OCI-LY1 (cell line): ENCODE measurements at regions not wholly inside any gene's neighbourhood (a gene's known extent, or its start where the extent isn't known, plus 50 kb on each side); places are given as distances from the start of the nearest gene placed in this dataset.

Source experiments
- CTCF ChIP-seq: fragments of 200-600 bp; sonication (generic), shearing (Covaris generic); IDR thresholded peaks from 2 replicates; pipeline ENCODE4 v1.5.1; 2017; ENCODE audit warnings: mild to moderate bottlenecking, antibody characterized with exemption, low read length, moderate library complexity, mixed read lengths
- EZH2 ChIP-seq: fragments of 200-600 bp; sonication (generic), shearing (Covaris generic); IDR thresholded peaks from 2 replicates; pipeline ENCODE4 v1.8.0; 2017; ENCODE audit warnings: borderline replicate concordance, mixed run types, mild to moderate bottlenecking, antibody characterized with exemption, low read length, moderate library complexity, mixed read lengths

DNA sequence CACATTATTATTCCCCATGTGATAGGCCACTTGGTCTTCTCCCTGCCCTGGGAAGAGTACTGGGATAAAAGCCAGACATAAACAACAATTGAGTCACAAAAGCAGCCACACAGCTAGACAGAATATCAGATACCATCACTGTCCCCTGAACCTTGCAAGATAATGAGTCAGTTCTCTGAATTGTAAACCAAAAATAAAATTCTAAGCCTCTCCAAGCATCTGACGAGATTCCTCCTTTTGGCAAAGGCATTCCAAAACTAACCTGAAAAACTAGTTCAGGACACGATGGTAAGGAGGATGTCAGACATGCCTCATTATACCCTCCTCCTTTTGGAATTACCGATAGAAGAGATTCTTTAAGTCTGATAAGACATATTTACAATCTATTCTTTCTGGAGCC is 450.7 kb downstream of the HTR7 start:
- TF ChIP-seq CTCF (no peak), EZH2 (no peak)
